ENCODE measurements at regions not wholly inside any gene's neighbourhood (a gene's known extent, or its start where the extent isn't known, plus 50 kb on each side); places are given as distances from the start of the nearest gene placed in this dataset.

DNA sequence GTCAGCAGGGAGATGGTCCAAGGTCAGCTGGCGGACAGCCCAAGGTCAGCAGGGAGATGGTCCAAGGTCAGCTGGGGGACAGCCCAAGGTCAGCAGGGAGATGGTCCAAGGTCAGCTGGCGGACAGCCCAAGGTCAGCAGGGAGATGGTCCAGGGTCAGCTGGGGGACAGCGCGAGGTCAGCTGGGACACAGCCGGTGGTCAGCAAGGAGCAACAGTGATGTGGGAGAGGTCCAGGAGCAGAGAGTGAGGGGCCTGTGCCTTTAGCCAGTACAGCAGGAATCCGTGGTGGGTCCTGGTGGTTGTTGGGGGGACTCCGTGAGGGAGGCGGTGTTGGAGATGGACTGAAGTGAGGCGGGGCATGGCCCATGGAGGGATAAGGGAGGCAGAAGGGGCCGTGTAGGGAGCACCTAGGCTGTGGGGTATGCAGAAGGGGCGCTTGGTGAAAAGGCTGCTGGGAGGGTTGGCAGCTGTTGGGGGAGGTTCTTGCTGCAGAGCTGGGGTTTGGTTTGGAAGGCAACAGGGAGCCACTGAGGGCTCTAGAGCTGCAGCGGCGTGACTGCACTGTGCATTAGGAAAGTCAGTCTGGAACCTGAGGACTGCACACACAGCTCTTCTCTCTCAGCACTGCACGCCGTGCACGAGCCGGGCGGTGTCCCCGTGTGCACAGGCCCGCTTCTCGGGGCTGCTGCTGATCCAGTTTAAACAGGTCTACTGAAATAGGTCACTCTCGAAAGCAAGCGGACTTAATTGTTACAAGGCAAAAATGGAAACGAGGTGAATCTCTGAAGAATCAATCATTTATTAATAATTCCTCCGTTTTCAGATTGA, 76.2 kb upstream of the HDAC4 start:
- no peaks in the 10 kb centered on the region for H3K4me1 ChIP-seq (ENCODE audit: control insufficient read depth in 4 of 4, insufficient read depth in 4 of 4, low read length in 3 of 4)
- H3K36me3 ChIP-seq (ENCODE audit: control insufficient read depth in 4 of 4, insufficient read depth in 3 of 4, low read depth in 1 of 4, low read length in 3 of 4) = no peaks in the 10 kb centered on the region
- H3K9ac ChIP-seq (ENCODE audit: low read depth in 1 of 2, low read length in 2 of 2) = no peak overlapping the region
- no peaks in the 10 kb centered on the region for H3K27me3 ChIP-seq (ENCODE audit: control insufficient read depth in 4 of 4, insufficient read depth in 4 of 4, low read length in 3 of 4)
- 90% methylated on average over 24 of the region's 25 CpGs for WGBS
- TF ChIP-seq FOXA2 (IDR thresholded peaks at IDR 0.05) = no peak
- no peak for TF ChIP-seq GABPA (IDR thresholded peaks at IDR 0.05 in 1 of 2, conservative IDR thresholded peaks at IDR 0.05 in 1 of 2)
- no peak for TF ChIP-seq EGR1 (IDR thresholded peaks at IDR 0.05; ENCODE audit: low read depth in 2 of 2)
- TF ChIP-seq YY1 (IDR thresholded peaks at IDR 0.05) = no peak
- no peak for TF ChIP-seq CTCF (IDR thresholded peaks at IDR 0.05; ENCODE audit: low read depth, low read length, missing input control)
- TF ChIP-seq, protein P1, sequence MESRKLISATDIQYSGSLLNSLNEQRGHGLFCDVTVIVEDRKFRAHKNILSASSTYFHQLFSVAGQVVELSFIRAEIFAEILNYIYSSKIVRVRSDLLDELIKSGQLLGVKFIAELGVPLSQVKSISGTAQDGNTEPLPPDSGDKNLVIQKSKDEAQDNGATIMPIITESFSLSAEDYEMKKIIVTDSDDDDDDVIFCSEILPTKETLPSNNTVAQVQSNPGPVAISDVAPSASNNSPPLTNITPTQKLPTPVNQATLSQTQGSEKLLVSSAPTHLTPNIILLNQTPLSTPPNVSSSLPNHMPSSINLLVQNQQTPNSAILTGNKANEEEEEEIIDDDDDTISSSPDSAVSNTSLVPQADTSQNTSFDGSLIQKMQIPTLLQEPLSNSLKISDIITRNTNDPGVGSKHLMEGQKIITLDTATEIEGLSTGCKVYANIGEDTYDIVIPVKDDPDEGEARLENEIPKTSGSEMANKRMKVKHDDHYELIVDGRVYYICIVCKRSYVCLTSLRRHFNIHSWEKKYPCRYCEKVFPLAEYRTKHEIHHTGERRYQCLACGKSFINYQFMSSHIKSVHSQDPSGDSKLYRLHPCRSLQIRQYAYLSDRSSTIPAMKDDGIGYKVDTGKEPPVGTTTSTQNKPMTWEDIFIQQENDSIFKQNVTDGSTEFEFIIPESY (IDR thresholded peaks at IDR 0.05) = no peak
- no peak for TF ChIP-seq FOXA1 (IDR thresholded peaks at IDR 0.05)
- no peak for TF ChIP-seq MAX (IDR thresholded peaks at IDR 0.05)
- TF ChIP-seq SP1 (IDR thresholded peaks at IDR 0.05) = no peak
- H3K9me3 ChIP-seq (ENCODE audit: control insufficient read depth in 4 of 4, low read length in 3 of 4) = no peaks in the 10 kb centered on the region
- H3K4me3 ChIP-seq (ENCODE audit: low read depth in 1 of 3, low read length in 3 of 3) = no peak overlapping the region
- H3K27ac ChIP-seq (ENCODE audit: low read depth in 1 of 2, low read length in 2 of 2) = no peak overlapping the region
- no peak for DNase-seq (ENCODE audit: low spot score)

DNA sequence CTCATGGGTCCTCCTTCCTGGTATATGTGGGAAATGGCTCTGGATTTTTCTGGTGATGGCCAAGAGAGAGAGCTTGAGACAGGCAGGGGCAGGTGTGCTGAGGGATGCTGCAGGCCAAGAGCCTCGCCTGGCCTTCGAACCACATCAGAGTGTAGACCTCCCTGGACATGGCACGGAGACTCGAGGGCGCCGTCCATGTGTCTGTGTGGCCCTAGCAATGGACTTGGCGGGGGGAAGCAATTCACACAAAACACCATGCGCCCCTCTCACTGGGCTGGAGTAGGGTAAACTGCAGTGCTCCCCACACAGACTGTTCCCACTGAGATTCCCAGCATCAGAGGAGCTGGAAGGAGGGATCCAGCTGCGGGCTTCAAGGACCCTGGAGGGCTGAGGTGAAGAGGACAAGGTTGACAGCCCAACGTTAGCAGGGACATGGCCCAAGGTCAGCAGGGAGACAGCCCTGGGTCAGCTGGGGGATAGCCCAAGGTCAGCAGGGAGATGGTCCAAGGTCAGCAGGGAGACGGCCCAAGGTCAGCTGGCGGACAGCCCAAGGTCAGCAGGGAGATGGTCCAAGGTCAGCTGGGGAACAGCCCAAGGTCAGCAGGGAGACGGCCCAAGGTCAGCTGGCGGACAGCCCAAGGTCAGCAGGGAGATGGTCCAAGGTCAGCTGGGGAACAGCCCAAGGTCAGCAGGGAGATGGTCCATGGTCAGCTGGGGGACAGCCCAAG, 75.4 kb upstream of the HDAC4 start:
- H3K4me3 ChIP-seq (ENCODE audit: low read depth in 1 of 3, low read length in 3 of 3) = no peak overlapping the region
- no peak for DNase-seq (ENCODE audit: low spot score)
- 82% methylated on average over 14 of the region's 14 CpGs for WGBS

More for the DNA sequence above, 75.4 kb upstream of the HDAC4 start:
- H3K27me3 ChIP-seq (ENCODE audit: control insufficient read depth in 4 of 4, insufficient read depth in 4 of 4, low read length in 3 of 4) = no peaks in the 10 kb centered on the region
- H3K4me1 ChIP-seq (ENCODE audit: control insufficient read depth in 4 of 4, insufficient read depth in 4 of 4, low read length in 3 of 4) = no peaks in the 10 kb centered on the region
- H3K36me3 ChIP-seq (ENCODE audit: control insufficient read depth in 4 of 4, insufficient read depth in 3 of 4, low read depth in 1 of 4, low read length in 3 of 4) = no peaks in the 10 kb centered on the region
- TF ChIP-seq JUND (IDR thresholded peaks at IDR 0.05) (no peak), NR2F2 (IDR thresholded peaks at IDR 0.05) (no peak), FOXA2 (IDR thresholded peaks at IDR 0.05) (no peak), HNF4A (conservative IDR thresholded peaks at IDR 0.05) (no peak), YY1 (IDR thresholded peaks at IDR 0.05) (no peak), REST (IDR thresholded peaks at IDR 0.05) (no peak), GABPA (IDR thresholded peaks at IDR 0.05 in 1 of 2, conservative IDR thresholded peaks at IDR 0.05 in 1 of 2) (no peak)
- TF ChIP-seq, protein P1 (IDR thresholded peaks at IDR 0.05) = no peak
- H3K9me3 ChIP-seq (ENCODE audit: control insufficient read depth in 4 of 4, low read length in 3 of 4) = no peaks in the 10 kb centered on the region
- H3K27ac ChIP-seq (ENCODE audit: low read depth in 1 of 2, low read length in 2 of 2) = no peak overlapping the region
- no peak overlapping the region for H3K9ac ChIP-seq (ENCODE audit: low read depth in 1 of 2, low read length in 2 of 2)

Measured in liver (tissue), 8 donors.